Gastroesophageal sphincter (tissue), 4 donors: ENCODE measurements at regions not wholly inside any gene's neighbourhood (a gene's known extent, or its start where the extent isn't known, plus 50 kb on each side); places are given as distances from the start of the nearest gene placed in this dataset.
"Not testable (repeated sequence)": the region's sequence is repeated elsewhere in the genome, so short reads cannot be mapped to it uniquely, and the experiment has no call there.

Experiments used
- ATAC-seq: fragments of 150-250 bp; one replicate; pipeline ENCODE4 v1.9.1; 2016; ENCODE audit warnings: mild to moderate bottlenecking, moderate library complexity
- H3K27ac ChIP-seq, 4 donors: fragments of 200-600 bp; sonication (generic) in 3 of 4; 1 replicate in 3 of 4; 2 replicates in 1 of 4; pipeline ENCODE4 v1.5.1; 2016 to 2019
- H3K27me3 ChIP-seq: fragments of 200-600 bp; sonication (generic); one replicate; pipeline ENCODE4 v1.5.1; 2019
- H3K36me3 ChIP-seq, 2 donors: fragments of 200-600 bp; sonication (generic); one replicate each; pipeline ENCODE4 v1.5.1; 2019; ENCODE audit warnings: control low read depth in 1 of 2
- H3K4me1 ChIP-seq, 3 donors: fragments of 200-600 bp; sonication (generic); 1 replicate in 2 of 3; 2 replicates in 1 of 3; pipeline ENCODE4 v1.5.1; 2016 to 2019; ENCODE audit warnings: control low read depth in 2 of 3
- H3K4me3 ChIP-seq, 2 donors: fragments of 200-600 bp; sonication (generic); one replicate each; pipeline ENCODE4 v1.5.1; 2019; ENCODE audit warnings: mild to moderate bottlenecking in 1 of 2, moderate library complexity in 1 of 2
- H3K9me3 ChIP-seq, 3 donors: fragments of 200-600 bp; sonication (generic); one replicate each; pipeline ENCODE4 v1.5.1; 2017 to 2019; ENCODE audit warnings: control low read depth in 2 of 3
- WGBS, 2 donors: methylation state at CpG; one replicate each; pipeline ENCODE4 v1.1.5; 2018; ENCODE audit warnings: low coverage in 1 of 2; 5-methylcytosine and 5-hydroxymethylcytosine counted together
- TF ChIP-seq, protein P1 (sequence below), 4 experiments: fragments of 200-600 bp in 2 of 4; fragments of 450-650 bp in 2 of 4; sonication (generic) in 1 of 4; IDR thresholded peaks; one replicate each; pipeline ENCODE4 v1.5.1; 2017 to 2019; ENCODE audit warnings: antibody characterized with exemption in 4 of 4, mild to moderate bottlenecking in 2 of 4, moderate library complexity in 2 of 4

DNA sequence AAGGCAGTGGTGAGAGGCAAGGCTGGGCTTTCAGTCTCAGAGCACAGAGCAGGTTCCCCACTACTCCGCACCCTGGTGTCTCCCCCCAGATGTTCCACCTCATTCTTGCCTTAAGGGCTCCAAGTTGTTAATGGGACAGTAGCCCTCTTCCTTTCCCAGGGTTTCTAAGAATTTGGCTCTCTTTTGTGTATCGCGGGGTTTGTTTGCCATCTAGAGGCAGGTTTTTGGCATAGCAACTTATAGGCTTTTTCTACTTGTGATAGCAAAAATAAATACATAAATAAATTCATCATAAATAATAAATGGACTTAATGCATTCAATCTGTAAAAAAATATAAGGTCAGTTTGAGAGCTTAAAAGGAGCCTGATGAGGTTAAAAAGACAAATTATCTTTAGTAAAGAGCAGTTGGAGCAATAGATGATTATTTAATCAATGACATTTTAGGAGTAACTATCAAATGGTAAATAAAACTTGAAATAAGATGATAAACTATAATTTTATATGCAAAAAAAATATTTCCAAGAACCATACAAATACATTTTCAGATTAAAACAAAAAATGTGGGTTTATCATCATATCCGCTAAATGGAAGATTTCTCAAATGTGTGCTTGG lies 512.8 kb downstream of the FOXD4L5 start:
- TF ChIP-seq, protein P1, sequence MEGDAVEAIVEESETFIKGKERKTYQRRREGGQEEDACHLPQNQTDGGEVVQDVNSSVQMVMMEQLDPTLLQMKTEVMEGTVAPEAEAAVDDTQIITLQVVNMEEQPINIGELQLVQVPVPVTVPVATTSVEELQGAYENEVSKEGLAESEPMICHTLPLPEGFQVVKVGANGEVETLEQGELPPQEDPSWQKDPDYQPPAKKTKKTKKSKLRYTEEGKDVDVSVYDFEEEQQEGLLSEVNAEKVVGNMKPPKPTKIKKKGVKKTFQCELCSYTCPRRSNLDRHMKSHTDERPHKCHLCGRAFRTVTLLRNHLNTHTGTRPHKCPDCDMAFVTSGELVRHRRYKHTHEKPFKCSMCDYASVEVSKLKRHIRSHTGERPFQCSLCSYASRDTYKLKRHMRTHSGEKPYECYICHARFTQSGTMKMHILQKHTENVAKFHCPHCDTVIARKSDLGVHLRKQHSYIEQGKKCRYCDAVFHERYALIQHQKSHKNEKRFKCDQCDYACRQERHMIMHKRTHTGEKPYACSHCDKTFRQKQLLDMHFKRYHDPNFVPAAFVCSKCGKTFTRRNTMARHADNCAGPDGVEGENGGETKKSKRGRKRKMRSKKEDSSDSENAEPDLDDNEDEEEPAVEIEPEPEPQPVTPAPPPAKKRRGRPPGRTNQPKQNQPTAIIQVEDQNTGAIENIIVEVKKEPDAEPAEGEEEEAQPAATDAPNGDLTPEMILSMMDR (IDR thresholded peaks at IDR 0.05): peak in 1 of 4 experiments; percentile 19
- not testable (repeated sequence) for ATAC-seq

More for the DNA sequence above, 512.8 kb downstream of the FOXD4L5 start:
- not testable (repeated sequence) for H3K4me1 ChIP-seq, H3K4me3 ChIP-seq, H3K27ac ChIP-seq, H3K36me3 ChIP-seq, H3K9me3 ChIP-seq
- WGBS, 2 donors: 0% methylated on average over 2 of the region's 4 CpGs; no CpG with 5 or more reads in 1 of the 2 donors
- peaks cover 16% of the 10 kb centered on the region for H3K27me3 ChIP-seq
